SU-DHL-6 (cell line): ENCODE measurements at regions not wholly inside any gene's neighbourhood (a gene's known extent, or its start where the extent isn't known, plus 50 kb on each side); places are given as distances from the start of the nearest gene placed in this dataset.

ENCODE experiments used
- H2AFZ ChIP-seq: fragments of 200-600 bp; sonication (generic); 2 replicates; pipeline ENCODE4 v1.6.1; 2014; ENCODE audit warnings: low read depth, mild to moderate bottlenecking, moderate library complexity, mixed read lengths, antibody characterized with exemption, low read length; ENCODE audit not compliant: severe bottlenecking
- H3F3A ChIP-seq: fragments of 200-600 bp; shearing (Covaris generic); 2 replicates; pipeline ENCODE4 v1.6.0; 2016; ENCODE audit warnings: antibody characterized with exemption, mild to moderate bottlenecking; ENCODE audit not compliant: insufficient read depth
- H3K27ac ChIP-seq: fragments of 200-600 bp; sonication (generic); 2 replicates; pipeline ENCODE4 v1.5.1; 2016; ENCODE audit warnings: low read depth, mild to moderate bottlenecking, low read length, moderate library complexity, mixed read lengths
- H3K27me3 ChIP-seq: fragments of 200-600 bp; sonication (generic), shearing (Covaris generic); 2 replicates; pipeline ENCODE4 v1.6.0; 2014; ENCODE audit warnings: mild to moderate bottlenecking, low read length
- H3K36me3 ChIP-seq: fragments of 200-600 bp; sonication (generic); 2 replicates; pipeline ENCODE4 v1.6.1; 2014; ENCODE audit warnings: mild to moderate bottlenecking, low read length, mixed read lengths
- H3K4me2 ChIP-seq: fragments of 300-600, 200-600 bp; shearing (Covaris generic), sonication (generic); 2 replicates; pipeline ENCODE4 v1.6.0; 2014; ENCODE audit warnings: low read length, low read depth, mild to moderate bottlenecking; ENCODE audit not compliant: poor library complexity, severe bottlenecking
- H3K4me3 ChIP-seq: fragments of 200-600 bp; sonication (generic); 2 replicates; pipeline ENCODE4 v1.5.1; 2014; ENCODE audit warnings: antibody characterized with exemption, low read length, mild to moderate bottlenecking, mixed read lengths; ENCODE audit not compliant: insufficient read depth, poor library complexity, severe bottlenecking
- H3K79me2 ChIP-seq: fragments of 200-600 bp; sonication (generic); 2 replicates; pipeline ENCODE4 v1.6.1; 2014; ENCODE audit warnings: mild to moderate bottlenecking, low read length, moderate library complexity; ENCODE audit not compliant: insufficient read depth
- H3K9ac ChIP-seq: fragments of 200-600 bp; sonication (generic); 2 replicates; pipeline ENCODE4 v1.7.0; 2014; ENCODE audit warnings: mild to moderate bottlenecking, low read length
- H3K9me2 ChIP-seq: fragments of 200-600 bp; sonication (generic); replicated peaks from 2 replicates; pipeline ENCODE4 v1.6.1; 2014; ENCODE audit warnings: low read length; ENCODE audit not compliant: insufficient read depth
- H3K9me3 ChIP-seq: fragments of 200-600 bp; sonication (generic); 2 replicates; pipeline ENCODE4 v1.6.1; 2014; ENCODE audit warnings: low read length, mixed read lengths; ENCODE audit not compliant: insufficient read depth
- H4K20me1 ChIP-seq: fragments of 200-600 bp; sonication (generic); 2 replicates; pipeline ENCODE4 v1.6.1; 2014; ENCODE audit warnings: low read depth, mild to moderate bottlenecking, antibody characterized with exemption, low read length, moderate library complexity, mixed read lengths
- CTCF ChIP-seq: fragments of 200-600 bp; sonication (generic); IDR thresholded peaks from one replicate; pipeline ENCODE4 v1.5.1; 2017; ENCODE audit warnings: antibody characterized with exemption, mild to moderate bottlenecking, low read length, moderate library complexity; ENCODE audit not compliant: insufficient read depth, poor library complexity, severe bottlenecking
- EZH2phosphoT487 ChIP-seq: fragments of 200-600 bp; sonication (generic), shearing (Covaris generic); conservative IDR thresholded peaks from 2 replicates; pipeline ENCODE4 v1.6.1; 2018; ENCODE audit warnings: mild to moderate bottlenecking, antibody characterized with exemption, low read length, moderate library complexity, mixed read lengths

- no peak overlapping the region for H3K27ac ChIP-seq
- no peak overlapping the region for H3K4me2 ChIP-seq
- H2AFZ ChIP-seq: no peak overlapping the region
- no peaks in the 10 kb centered on the region for H3K9me2 ChIP-seq
- no peaks in the 10 kb centered on the region for H4K20me1 ChIP-seq
- no peaks in the 10 kb centered on the region for H3F3A ChIP-seq
- H3K4me3 ChIP-seq: no peak overlapping the region
- H3K9me3 ChIP-seq: no peaks in the 10 kb centered on the region
- H3K9ac ChIP-seq: no peak overlapping the region
- no peaks in the 10 kb centered on the region for H3K79me2 ChIP-seq
- TF ChIP-seq EZH2phosphoT487 (no peak), CTCF (no peak)
- H3K36me3 ChIP-seq: no peaks in the 10 kb centered on the region
- H3K27me3 ChIP-seq: no peaks in the 10 kb centered on the region
Measured at GRCh38 chr4:173866322-173867026, 336.4 kb upstream of the HAND2 start.

- no peaks in the 10 kb centered on the region for H4K20me1 ChIP-seq
- H3K36me3 ChIP-seq: no peaks in the 10 kb centered on the region
- no peak overlapping the region for H3K4me3 ChIP-seq
- H3K4me2 ChIP-seq: no peak overlapping the region
- no peaks in the 10 kb centered on the region for H3F3A ChIP-seq
- no peaks in the 10 kb centered on the region for H3K9me2 ChIP-seq
- no peak overlapping the region for H3K27ac ChIP-seq
- TF ChIP-seq EZH2phosphoT487 (no peak), CTCF (no peak)
- no peak overlapping the region for H3K9ac ChIP-seq
- no peaks in the 10 kb centered on the region for H3K9me3 ChIP-seq
- no peak overlapping the region for H2AFZ ChIP-seq
- no peaks in the 10 kb centered on the region for H3K27me3 ChIP-seq
- H3K79me2 ChIP-seq: no peaks in the 10 kb centered on the region
Measured at GRCh38 chr4:173862754-173863153, 332.7 kb upstream of the HAND2 start.

GRCh38 chr4:173860094-173860493 is 330.1 kb upstream of the HAND2 start:
- Histone ChIP-seq H3K27me3 (no peaks in the 10 kb centered on the region), H4K20me1 (no peaks in the 10 kb centered on the region), H3F3A (no peaks in the 10 kb centered on the region), H3K27ac (no peak overlapping the region), H3K4me3 (no peak overlapping the region), H3K9me3 (no peaks in the 10 kb centered on the region), H3K36me3 (no peaks in the 10 kb centered on the region), H3K9ac (no peak overlapping the region), H3K4me2 (no peak overlapping the region), H3K79me2 (no peaks in the 10 kb centered on the region), H2AFZ (no peak overlapping the region), H3K9me2 (no peaks in the 10 kb centered on the region)
- TF ChIP-seq CTCF (no peak), EZH2phosphoT487 (no peak)
